ENCODE measurements at regions not wholly inside any gene's neighbourhood (a gene's known extent, or its start where the extent isn't known, plus 50 kb on each side); places are given as distances from the start of the nearest gene placed in this dataset.

DNA sequence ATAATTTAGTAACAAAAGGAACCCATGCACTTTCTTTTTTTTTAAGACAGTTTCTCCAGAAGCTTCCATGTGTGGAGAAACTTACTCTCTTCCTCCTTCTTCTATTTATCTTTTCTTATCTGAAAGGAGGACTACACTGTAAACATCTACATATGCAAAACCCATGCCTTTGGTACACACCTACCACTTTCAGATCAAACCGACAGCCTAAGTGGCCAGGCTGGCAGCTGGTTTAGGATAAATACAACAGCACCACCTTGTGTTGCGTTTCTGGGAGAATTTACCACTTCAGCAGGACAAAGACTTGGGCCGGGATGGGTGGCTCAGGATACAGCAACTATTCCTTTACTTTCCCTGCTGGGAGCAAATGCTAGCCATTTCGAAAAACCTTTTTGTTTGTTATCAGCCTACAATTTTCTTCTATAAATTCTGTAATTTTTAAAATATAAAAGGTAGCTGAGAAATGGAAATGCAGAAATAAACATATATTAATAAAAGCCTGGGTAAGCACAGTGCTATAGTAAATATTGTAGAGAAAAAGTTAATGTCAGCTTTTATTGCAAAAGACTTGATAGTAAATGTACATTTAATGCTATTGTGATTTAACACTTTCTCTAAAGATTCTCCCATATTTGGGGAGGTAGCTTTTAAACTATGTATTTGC is 94.0 kb upstream of the RFC3 start:
- no peak overlapping the region for H3K4me2 ChIP-seq (ENCODE audit: low read length)
- no peaks in the 10 kb centered on the region for H3K9me3 ChIP-seq (ENCODE audit: insufficient read depth, low read length)
- TF ChIP-seq CTCF (IDR thresholded peaks at IDR 0.05; ENCODE audit: low read depth, low read length) (peak; percentile 89), EZH2phosphoT487 (IDR thresholded peaks at IDR 0.05; ENCODE audit: low read depth) (no peak)
- no peaks in the 10 kb centered on the region for H3K79me2 ChIP-seq (ENCODE audit: low read length)
- H3K27me3 ChIP-seq (ENCODE audit: low read depth, low read length) = peaks cover 14% of the 10 kb centered on the region
- H3K36me3 ChIP-seq (replicated peaks; ENCODE audit: low read depth, low read length) = no peaks in the 10 kb centered on the region
- no peak overlapping the region for H3K9ac ChIP-seq (ENCODE audit: low read length)
- H3K4me3 ChIP-seq (ENCODE audit: low read length) = no peak overlapping the region
- H3K4me1 ChIP-seq (ENCODE audit: low read length) = peaks cover 39% of the 10 kb centered on the region
- no peak overlapping the region for H2AFZ ChIP-seq (ENCODE audit: low read depth, low read length)
- no peaks in the 10 kb centered on the region for H4K20me1 ChIP-seq (ENCODE audit: insufficient read depth, low read length)
- H3K27ac ChIP-seq (ENCODE audit: low read length) = no peak overlapping the region

GRCh38 chr13:33725340-33725739 is 92.6 kb upstream of the RFC3 start:
- TF ChIP-seq EZH2phosphoT487 (IDR thresholded peaks at IDR 0.05; ENCODE audit: low read depth) (no peak), CTCF (IDR thresholded peaks at IDR 0.05; ENCODE audit: low read depth, low read length) (no peak)
- H3K4me2 ChIP-seq (ENCODE audit: low read length) = no peak overlapping the region
- no peak overlapping the region for H3K4me3 ChIP-seq (ENCODE audit: low read length)
- peaks cover 53% of the 10 kb centered on the region for H3K4me1 ChIP-seq (ENCODE audit: low read length)
- H2AFZ ChIP-seq (ENCODE audit: low read depth, low read length) = no peak overlapping the region
- no peak overlapping the region for H3K9ac ChIP-seq (ENCODE audit: low read length)
- no peaks in the 10 kb centered on the region for H3K36me3 ChIP-seq (replicated peaks; ENCODE audit: low read depth, low read length)
- H3K79me2 ChIP-seq (ENCODE audit: low read length) = no peaks in the 10 kb centered on the region
- H3K27ac ChIP-seq (ENCODE audit: low read length) = no peak overlapping the region
- H3K9me3 ChIP-seq (ENCODE audit: insufficient read depth, low read length) = no peaks in the 10 kb centered on the region
- H4K20me1 ChIP-seq (ENCODE audit: insufficient read depth, low read length) = no peaks in the 10 kb centered on the region
- H3K27me3 ChIP-seq (ENCODE audit: low read depth, low read length) = peaks cover 20% of the 10 kb centered on the region

- no peak for TF ChIP-seq CTCF (IDR thresholded peaks at IDR 0.05; ENCODE audit: low read depth, low read length)
- no peak for TF ChIP-seq EZH2phosphoT487 (IDR thresholded peaks at IDR 0.05; ENCODE audit: low read depth)
- H2AFZ ChIP-seq (ENCODE audit: low read depth, low read length) = no peak overlapping the region
- H3K27ac ChIP-seq (ENCODE audit: low read length) = no peak overlapping the region
- H4K20me1 ChIP-seq (ENCODE audit: insufficient read depth, low read length) = no peaks in the 10 kb centered on the region
- H3K4me2 ChIP-seq (ENCODE audit: low read length) = peak overlapping the region; percentile 76
- no peak overlapping the region for H3K9ac ChIP-seq (ENCODE audit: low read length)
- no peaks in the 10 kb centered on the region for H3K36me3 ChIP-seq (replicated peaks; ENCODE audit: low read depth, low read length)
- peak overlapping the region; percentile 50; the same call in 1 of the 2 replicates for H3K4me3 ChIP-seq (ENCODE audit: low read length)
- H3K79me2 ChIP-seq (ENCODE audit: low read length) = no peaks in the 10 kb centered on the region
- H3K9me3 ChIP-seq (ENCODE audit: insufficient read depth, low read length) = no peaks in the 10 kb centered on the region
- peaks cover 57% of the 10 kb centered on the region for H3K4me1 ChIP-seq (ENCODE audit: low read length)
- H3K27me3 ChIP-seq (ENCODE audit: low read depth, low read length) = peaks cover 29% of the 10 kb centered on the region
Measured at GRCh38 chr13:33727297-33728083, 90.5 kb upstream of the RFC3 start.

- Histone ChIP-seq H3K27ac (ENCODE audit: low read length) (peak overlapping the region; percentile 71), H3K36me3 (replicated peaks; ENCODE audit: low read depth, low read length) (no peaks in the 10 kb centered on the region), H3K9me3 (ENCODE audit: insufficient read depth, low read length) (no peaks in the 10 kb centered on the region), H3K4me2 (ENCODE audit: low read length) (peak overlapping the region; percentile 76), H3K79me2 (ENCODE audit: low read length) (no peaks in the 10 kb centered on the region), H2AFZ (ENCODE audit: low read depth, low read length) (no peak overlapping the region), H4K20me1 (ENCODE audit: insufficient read depth, low read length) (no peaks in the 10 kb centered on the region), H3K4me1 (ENCODE audit: low read length) (peaks cover 52% of the 10 kb centered on the region), H3K9ac (ENCODE audit: low read length) (peak overlapping the region; percentile 0; the same call in 1 of the 2 replicates), H3K27me3 (ENCODE audit: low read depth, low read length) (peaks cover 36% of the 10 kb centered on the region), H3K4me3 (ENCODE audit: low read length) (peak overlapping the region; percentile 50)
- no peak for TF ChIP-seq CTCF (IDR thresholded peaks at IDR 0.05; ENCODE audit: low read depth, low read length)
- TF ChIP-seq EZH2phosphoT487 (IDR thresholded peaks at IDR 0.05; ENCODE audit: low read depth) = peak; percentile 96
Measured at GRCh38 chr13:33728271-33729037, 89.5 kb upstream of the RFC3 start.
